Renal cortex interstitium (tissue), 11 donors: ENCODE measurements at regions not wholly inside any gene's neighbourhood (a gene's known extent, or its start where the extent isn't known, plus 50 kb on each side); places are given as distances from the start of the nearest gene placed in this dataset.

Experiments used
- DNase-seq, 11 donors: peaks; one replicate each; pipeline ENCODE4 v3.0.0-alpha.2; 2013; ENCODE audit warnings: low read depth in 9 of 11, low spot score in 4 of 11; ENCODE audit errors: extremely low read depth in 1 of 11

- DNase-seq: no peak
Measured at GRCh38 chr2:34308140-34308539, 709.0 kb upstream of the FAM98A start.

GRCh38 chr2:34307636-34308035 lies 708.5 kb upstream of the FAM98A start:
- DNase-seq: no peak

- DNase-seq: no peak
Measured at GRCh38 chr2:34306745-34307144, 707.6 kb upstream of the FAM98A start.

GRCh38 chr2:34305587-34305986 lies 706.5 kb upstream of the FAM98A start:
- DNase-seq: no peak

GRCh38 chr2:34294961-34295360 lies 695.9 kb upstream of the FAM98A start:
- no peak for DNase-seq

GRCh38 chr2:34291076-34291475 lies 692.0 kb upstream of the FAM98A start:
- no peak for DNase-seq

- DNase-seq: no peak
Measured at GRCh38 chr2:34288016-34288415, 688.9 kb upstream of the FAM98A start.

- no peak for DNase-seq
Measured at GRCh38 chr2:34280606-34281005, 681.5 kb upstream of the FAM98A start.

GRCh38 chr2:34266908-34267697 lies 668.0 kb upstream of the FAM98A start:
- DNase-seq: no peak

- DNase-seq: no peak
Measured at GRCh38 chr2:34261701-34262100, 662.6 kb upstream of the FAM98A start.

GRCh38 chr2:34254272-34254878 lies 655.3 kb upstream of the FAM98A start:
- DNase-seq: peak in 3 of 11 donors; percentile 4 to 15 (median 6)

GRCh38 chr2:34252111-34252510 lies 653.0 kb upstream of the FAM98A start:
- no peak for DNase-seq

GRCh38 chr2:34251578-34251977 lies 652.5 kb upstream of the FAM98A start:
- no peak for DNase-seq

- DNase-seq: no peak
Measured at GRCh38 chr2:34244195-34244594, 645.1 kb upstream of the FAM98A start.

GRCh38 chr2:34242763-34243123 lies 643.6 kb upstream of the FAM98A start:
- DNase-seq: peak in 8 of 11 donors; percentile 7 to 66 (median 34)

- DNase-seq: peak in 9 of 11 donors; percentile 19 to 55 (median 39)
Measured at GRCh38 chr2:34241905-34242762, 643.0 kb upstream of the FAM98A start.

GRCh38 chr2:34239511-34239910 lies 640.4 kb upstream of the FAM98A start:
- no peak for DNase-seq

GRCh38 chr2:34234823-34235222 lies 635.7 kb upstream of the FAM98A start:
- no peak for DNase-seq

GRCh38 chr2:34229998-34230397 lies 630.9 kb upstream of the FAM98A start:
- DNase-seq: no peak

GRCh38 chr2:34215174-34215573 lies 616.1 kb upstream of the FAM98A start:
- DNase-seq: no peak
